Dermis microvascular lymphatic vessel endothelial cell (primary cell): ENCODE measurements at regions not wholly inside any gene's neighbourhood (a gene's known extent, or its start where the extent isn't known, plus 50 kb on each side); places are given as distances from the start of the nearest gene placed in this dataset.

Source experiments
- DNase-seq, 2 donors: peaks; one replicate each; pipeline versions ENCODE4 v3.0.0 to v3.0.0-alpha.2; 2010; ENCODE audit warnings: low read depth in 2 of 2

DNA sequence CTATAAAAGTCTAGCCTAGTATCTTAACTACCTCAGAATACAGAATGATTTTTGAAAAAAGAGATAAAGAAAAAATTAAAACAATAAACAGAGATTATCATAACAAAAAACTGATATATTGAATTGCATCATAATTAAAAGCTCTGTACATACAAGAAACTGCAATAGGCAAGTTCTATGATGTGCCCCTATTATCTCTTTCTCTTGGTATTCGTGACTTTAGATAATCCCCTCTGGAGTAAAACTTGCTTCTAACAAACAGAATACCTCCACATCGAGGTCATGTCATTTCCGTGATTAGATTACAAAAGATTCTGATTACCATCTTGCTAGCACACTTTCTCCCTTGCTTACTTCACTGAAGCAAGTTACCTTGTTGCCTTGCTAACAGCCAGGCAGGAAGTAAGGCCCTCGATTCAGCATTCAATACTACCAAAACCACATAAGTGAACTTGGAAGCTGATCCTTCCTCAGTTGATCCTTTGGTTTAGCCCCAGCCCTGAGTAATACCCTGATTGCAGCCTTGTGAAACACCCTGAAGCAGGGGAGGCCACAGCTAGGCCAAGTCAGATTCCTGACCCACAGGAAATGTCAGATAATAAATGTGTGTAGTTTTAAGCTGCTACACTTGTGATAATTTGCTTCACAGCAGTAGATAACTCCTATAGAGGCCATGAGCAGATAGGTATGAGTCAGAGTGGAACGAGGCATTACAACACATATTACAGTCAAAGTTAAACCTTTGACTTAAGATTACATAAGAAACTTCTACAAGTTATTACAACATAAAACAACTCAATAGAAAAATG lies 53.7 kb upstream of the TMX4 start:
- peak in 1 of 2 donors; percentile 14 for DNase-seq

DNA sequence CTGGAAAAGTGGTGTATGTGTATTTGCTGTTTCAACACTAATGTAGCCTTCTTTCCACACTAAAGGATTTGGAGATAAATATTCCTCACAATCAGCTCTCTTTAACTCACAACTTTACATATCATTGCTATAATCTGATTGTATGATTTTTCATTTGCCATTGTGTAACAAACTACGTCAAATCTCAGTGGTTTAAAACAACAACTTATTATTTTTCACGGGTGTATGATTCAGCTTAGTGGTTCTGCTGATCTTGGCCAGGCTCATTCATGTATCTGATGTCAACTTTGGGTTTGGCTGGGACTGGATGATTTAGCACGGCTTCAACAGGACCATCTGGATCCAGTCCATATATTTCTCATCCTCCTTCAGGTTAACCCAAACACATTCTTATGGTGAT lies 55.4 kb upstream of the TMX4 start:
- DNase-seq = no peak

DNA sequence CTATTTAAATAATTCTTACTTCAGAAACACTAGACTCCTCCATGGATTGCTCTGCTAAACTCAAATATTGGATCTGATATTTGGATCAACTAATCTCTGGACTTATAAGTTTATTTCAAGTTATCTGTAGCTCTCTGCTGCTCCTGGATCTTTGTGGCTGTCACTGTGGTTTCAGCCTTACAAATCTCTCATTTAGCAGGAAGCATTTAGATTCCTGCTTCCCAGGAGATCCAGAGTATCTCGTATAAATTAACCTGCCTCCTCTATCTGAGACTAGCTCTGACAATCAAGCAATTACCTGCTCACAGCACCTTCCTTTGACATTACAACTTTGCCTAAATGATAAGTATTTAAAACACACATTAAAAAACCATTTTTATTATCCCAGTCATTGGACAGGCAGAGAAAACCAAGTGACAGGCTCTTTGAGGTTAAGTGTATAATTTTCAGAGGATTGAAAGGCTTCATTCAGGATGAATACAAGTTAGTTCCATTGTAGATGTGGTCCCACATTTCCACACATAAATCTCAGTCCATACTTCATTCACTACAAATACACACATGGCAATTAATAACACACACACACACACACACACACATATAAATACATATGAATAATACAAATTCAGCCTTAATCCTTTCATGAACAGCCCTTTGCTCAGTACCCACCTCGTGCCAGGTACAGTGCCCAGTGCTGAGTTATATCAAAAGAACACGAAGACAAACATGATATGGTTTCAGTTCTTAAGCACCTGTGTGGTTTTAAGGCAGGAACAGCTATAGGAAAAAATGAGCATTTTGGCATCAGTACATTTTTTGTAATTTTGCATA lies 55.5 kb upstream of the PLCB1 start:
- no peak for DNase-seq

DNA sequence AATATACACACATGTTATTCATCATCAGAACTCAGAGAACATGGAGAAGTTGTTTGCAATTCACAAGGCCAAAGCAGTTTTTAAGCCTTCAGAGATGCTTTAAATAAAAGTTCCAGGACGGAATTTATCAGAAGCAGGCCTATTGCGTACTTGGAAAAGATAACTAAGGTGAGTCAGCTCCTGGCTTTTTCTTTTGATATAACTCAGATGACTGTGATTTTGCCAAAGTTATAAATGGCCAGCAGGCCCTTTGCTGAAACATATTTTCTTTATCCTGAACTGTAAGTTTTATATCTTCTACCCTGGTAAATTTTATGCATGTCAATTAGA lies 55.0 kb upstream of the PLCB1 start:
- no peak for DNase-seq

DNA sequence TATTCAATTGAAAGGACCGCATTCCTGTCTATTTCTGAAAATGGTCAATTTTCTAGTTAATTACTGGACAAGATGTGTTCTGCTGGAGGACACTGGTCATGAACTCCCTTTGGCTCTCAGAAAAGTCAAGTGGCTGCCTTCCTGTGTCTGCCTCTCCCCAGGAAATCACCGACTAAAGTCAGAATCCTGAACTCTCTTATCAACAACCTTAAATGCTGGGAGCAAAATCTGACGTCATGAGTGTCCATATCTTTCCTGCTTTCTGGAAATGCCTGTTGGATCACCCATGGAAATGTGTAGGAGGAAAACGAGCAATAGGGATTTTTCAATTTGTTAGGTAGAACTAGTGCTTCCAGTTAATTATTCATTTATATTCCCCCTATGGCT lies 53.5 kb upstream of the PLCB1 start:
- peak in 1 of 2 donors; percentile 33 for DNase-seq

DNA sequence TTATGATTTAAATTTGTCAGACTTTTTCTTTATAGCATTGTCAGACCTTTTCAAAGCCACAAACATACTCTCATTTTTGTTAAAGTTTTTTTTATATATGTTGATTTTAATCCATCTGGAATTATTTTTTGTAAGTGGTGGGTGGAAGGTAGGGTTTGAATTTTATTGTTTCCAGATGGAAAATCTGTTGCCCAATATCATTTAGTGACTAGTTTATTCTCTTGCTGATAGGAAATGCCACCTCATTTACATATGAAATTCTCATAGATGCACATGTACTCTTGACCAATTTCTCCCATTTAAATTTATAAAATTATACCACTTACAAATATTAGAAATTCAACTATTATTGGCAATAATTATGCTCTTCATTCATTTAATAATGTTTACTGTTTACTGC lies 52.1 kb upstream of the PLCB1 start:
- DNase-seq = no peak

DNA sequence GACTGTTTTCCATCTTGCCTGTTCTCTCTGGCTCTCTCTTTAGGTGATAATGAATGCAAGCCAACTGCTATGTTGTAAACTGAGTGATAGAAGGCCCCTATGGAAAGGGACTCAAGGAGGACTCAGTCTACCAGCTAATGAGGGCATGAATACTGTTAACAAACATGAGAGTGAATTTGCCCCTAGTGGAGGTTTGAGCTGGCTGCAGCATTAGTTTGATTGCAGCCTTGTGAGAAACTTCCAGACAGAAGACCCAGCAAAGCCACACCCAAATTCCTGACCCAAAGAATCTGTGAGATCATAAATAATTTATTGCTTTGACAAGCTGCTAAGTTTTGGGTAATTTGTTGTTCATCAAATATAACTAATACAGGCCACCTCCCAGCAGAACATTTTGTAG lies 50.0 kb upstream of the PLCB1 start:
- DNase-seq = no peak
